ENCODE measurements at regions not wholly inside any gene's neighbourhood (a gene's known extent, or its start where the extent isn't known, plus 50 kb on each side); places are given as distances from the start of the nearest gene placed in this dataset.

GRCh38 chr5:29960323-29960722 is 1233.2 kb upstream of the CDH6 start:
- TF ChIP-seq JUN (IDR thresholded peaks at IDR 0.05; ENCODE audit: borderline replicate concordance, insufficient read depth, insufficient read length, low read depth) (no peak), POLR2AphosphoS5 (IDR thresholded peaks at IDR 0.05; ENCODE audit: insufficient read depth, low read depth, low read length) (no peak), POLR2A (IDR thresholded peaks at IDR 0.05; ENCODE audit: low read depth, low read length) (no peak), EZH2 (IDR thresholded peaks at IDR 0.05; ENCODE audit: borderline replicate concordance, low read depth, low read length, severe bottlenecking) (no peak), FOS (IDR thresholded peaks at IDR 0.05; ENCODE audit: borderline replicate concordance, insufficient read depth, low read length) (no peak), MYC (IDR thresholded peaks at IDR 0.05; ENCODE audit: low read depth, low read length) (no peak)
- TF ChIP-seq, protein P1, sequence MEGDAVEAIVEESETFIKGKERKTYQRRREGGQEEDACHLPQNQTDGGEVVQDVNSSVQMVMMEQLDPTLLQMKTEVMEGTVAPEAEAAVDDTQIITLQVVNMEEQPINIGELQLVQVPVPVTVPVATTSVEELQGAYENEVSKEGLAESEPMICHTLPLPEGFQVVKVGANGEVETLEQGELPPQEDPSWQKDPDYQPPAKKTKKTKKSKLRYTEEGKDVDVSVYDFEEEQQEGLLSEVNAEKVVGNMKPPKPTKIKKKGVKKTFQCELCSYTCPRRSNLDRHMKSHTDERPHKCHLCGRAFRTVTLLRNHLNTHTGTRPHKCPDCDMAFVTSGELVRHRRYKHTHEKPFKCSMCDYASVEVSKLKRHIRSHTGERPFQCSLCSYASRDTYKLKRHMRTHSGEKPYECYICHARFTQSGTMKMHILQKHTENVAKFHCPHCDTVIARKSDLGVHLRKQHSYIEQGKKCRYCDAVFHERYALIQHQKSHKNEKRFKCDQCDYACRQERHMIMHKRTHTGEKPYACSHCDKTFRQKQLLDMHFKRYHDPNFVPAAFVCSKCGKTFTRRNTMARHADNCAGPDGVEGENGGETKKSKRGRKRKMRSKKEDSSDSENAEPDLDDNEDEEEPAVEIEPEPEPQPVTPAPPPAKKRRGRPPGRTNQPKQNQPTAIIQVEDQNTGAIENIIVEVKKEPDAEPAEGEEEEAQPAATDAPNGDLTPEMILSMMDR (IDR thresholded peaks at IDR 0.05; ENCODE audit: extremely low read depth in 1 of 2, insufficient read depth in 1 of 2, low read depth in 1 of 2, low read length in 2 of 2): no peak

All from endothelial cell of umbilical vein (primary cell).